B cell (primary cell): ENCODE measurements at regions not wholly inside any gene's neighbourhood (a gene's known extent, or its start where the extent isn't known, plus 50 kb on each side); places are given as distances from the start of the nearest gene placed in this dataset.

ENCODE experiments used
- EZH2 ChIP-seq: IDR thresholded peaks from 2 replicates; pipeline ENCODE4 v1.6.1; 2012; ENCODE audit warnings: borderline replicate concordance, low read depth, mild to moderate bottlenecking, moderate library complexity, low read length; ENCODE audit not compliant: insufficient read depth, poor library complexity, severe bottlenecking
- TF ChIP-seq, protein P1 (sequence below): fragments of 200-600 bp; IDR thresholded peaks from one replicate; pipeline ENCODE4 v1.8.0; 2022; ENCODE audit warnings: antibody characterized with exemption, mild to moderate bottlenecking

DNA sequence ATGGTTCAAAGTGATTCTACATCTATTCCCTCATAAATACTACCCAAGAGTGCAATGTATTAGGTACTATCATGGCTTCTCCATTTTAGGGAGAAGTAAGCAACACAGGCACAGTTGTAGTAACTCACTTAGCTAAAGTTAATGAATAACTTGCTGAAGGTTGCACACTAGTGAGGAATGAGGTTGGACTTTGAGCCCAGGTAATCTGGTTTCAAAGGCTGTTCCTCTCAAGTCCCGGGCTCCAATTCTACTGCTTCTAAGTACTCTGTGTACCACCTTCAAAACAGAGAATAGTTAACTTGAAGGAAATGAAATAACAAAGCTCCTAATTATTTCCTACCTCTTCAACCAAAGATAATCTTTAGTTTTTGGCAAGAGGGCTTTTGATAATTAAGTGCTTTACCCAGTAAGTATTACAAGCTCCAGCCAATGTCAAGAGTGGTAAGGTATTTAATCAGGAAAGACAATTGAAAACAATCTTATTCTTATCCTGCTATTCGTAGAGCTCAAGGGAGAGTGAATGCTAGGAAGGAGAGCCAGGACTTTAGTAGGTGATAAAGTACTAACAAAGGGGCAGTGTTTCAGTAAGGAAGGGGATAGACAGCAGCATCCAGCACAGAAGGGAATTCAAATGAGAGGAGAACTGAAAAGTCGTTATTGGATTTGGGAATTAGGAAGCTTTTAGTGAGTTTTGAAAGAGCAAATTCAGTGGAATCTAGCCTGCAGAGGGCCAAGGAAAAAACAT lies 158.2 kb upstream of the PTPRZ1 start:
- TF ChIP-seq, protein P1, sequence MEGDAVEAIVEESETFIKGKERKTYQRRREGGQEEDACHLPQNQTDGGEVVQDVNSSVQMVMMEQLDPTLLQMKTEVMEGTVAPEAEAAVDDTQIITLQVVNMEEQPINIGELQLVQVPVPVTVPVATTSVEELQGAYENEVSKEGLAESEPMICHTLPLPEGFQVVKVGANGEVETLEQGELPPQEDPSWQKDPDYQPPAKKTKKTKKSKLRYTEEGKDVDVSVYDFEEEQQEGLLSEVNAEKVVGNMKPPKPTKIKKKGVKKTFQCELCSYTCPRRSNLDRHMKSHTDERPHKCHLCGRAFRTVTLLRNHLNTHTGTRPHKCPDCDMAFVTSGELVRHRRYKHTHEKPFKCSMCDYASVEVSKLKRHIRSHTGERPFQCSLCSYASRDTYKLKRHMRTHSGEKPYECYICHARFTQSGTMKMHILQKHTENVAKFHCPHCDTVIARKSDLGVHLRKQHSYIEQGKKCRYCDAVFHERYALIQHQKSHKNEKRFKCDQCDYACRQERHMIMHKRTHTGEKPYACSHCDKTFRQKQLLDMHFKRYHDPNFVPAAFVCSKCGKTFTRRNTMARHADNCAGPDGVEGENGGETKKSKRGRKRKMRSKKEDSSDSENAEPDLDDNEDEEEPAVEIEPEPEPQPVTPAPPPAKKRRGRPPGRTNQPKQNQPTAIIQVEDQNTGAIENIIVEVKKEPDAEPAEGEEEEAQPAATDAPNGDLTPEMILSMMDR = no peak
- TF ChIP-seq EZH2 = no peak
